Esophagus (tissue), 2 donors: ENCODE measurements at regions not wholly inside any gene's neighbourhood (a gene's known extent, or its start where the extent isn't known, plus 50 kb on each side); places are given as distances from the start of the nearest gene placed in this dataset.

ENCODE experiments used
- H3K27ac ChIP-seq, 2 donors: one replicate each; pipeline ENCODE4 v1.5.1; 2013; ENCODE audit warnings: low read depth in 2 of 2, mild to moderate bottlenecking in 2 of 2, inconsistent platforms in 1 of 2, low read length in 1 of 2, moderate library complexity in 1 of 2
- H3K27me3 ChIP-seq, 2 donors: one replicate each; pipeline ENCODE4 v1.6.1; 2013; ENCODE audit warnings: low read length in 2 of 2, control low read depth in 1 of 2, mild to moderate bottlenecking in 1 of 2; ENCODE audit not compliant: insufficient read depth in 2 of 2, control insufficient read depth in 1 of 2
- H3K36me3 ChIP-seq, 2 donors: one replicate each; pipeline ENCODE4 v1.6.1; 2013; ENCODE audit warnings: low read length in 1 of 2; ENCODE audit not compliant: control insufficient read depth in 2 of 2, insufficient read depth in 2 of 2
- H3K4me1 ChIP-seq, 2 donors: one replicate each; pipeline ENCODE4 v1.6.1; 2013; ENCODE audit warnings: low read length in 1 of 2; ENCODE audit not compliant: control insufficient read depth in 2 of 2, insufficient read depth in 2 of 2
- H3K4me3 ChIP-seq, 2 donors: one replicate each; pipeline ENCODE4 v1.5.1; 2013; ENCODE audit warnings: low read length in 2 of 2, mild to moderate bottlenecking in 2 of 2, low read depth in 1 of 2, moderate library complexity in 1 of 2
- H3K9me3 ChIP-seq, 2 donors: one replicate each; pipeline ENCODE4 v1.6.1; 2013; ENCODE audit warnings: mild to moderate bottlenecking in 2 of 2, low read depth in 1 of 2, low read length in 1 of 2, moderate library complexity in 1 of 2; ENCODE audit not compliant: control insufficient read depth in 2 of 2, insufficient read depth in 1 of 2
- WGBS, 2 donors: extraction: QIAGEN DNeasy Blood & Tissue Kit; methylation state at CpG; one replicate each; pipeline ENCODE4 v1.1.7; 2013; 5-methylcytosine and 5-hydroxymethylcytosine counted together
- donor health status: healthy with polysubstance abuse.
- donor health status: Bipolar disorder and iron deficiency.

GRCh38 chr10:5588080-5588453, 63.3 kb downstream of the CALML3 start:
- no peaks in the 10 kb centered on the region for H3K9me3 ChIP-seq
- H3K27me3 ChIP-seq, result no peaks in the 10 kb centered on the region
- 91 to 92% methylated on average over 6 of the region's 6 CpGs for WGBS, 2 donors
- no peak overlapping the region for H3K4me3 ChIP-seq
- no peaks in the 10 kb centered on the region for H3K36me3 ChIP-seq
- H3K4me1 ChIP-seq, result peaks cover 6 to 13% of the 10 kb centered on the region in 2 donors
- H3K27ac ChIP-seq, result no peak overlapping the region

- 86 to 93% methylated on average over 5 of the region's 5 CpGs for WGBS, 2 donors
- Histone ChIP-seq H3K4me3 (no peak overlapping the region), H3K27me3 (no peaks in the 10 kb centered on the region), H3K9me3 (no peaks in the 10 kb centered on the region), H3K36me3 (no peaks in the 10 kb centered on the region), H3K4me1 (peaks cover 4 to 10% of the 10 kb centered on the region in 2 donors), H3K27ac (no peak overlapping the region)
These were observed 63.8 kb downstream of the CALML3 start for GRCh38 chr10:5588603-5589002.
